Activated naive CD4-positive, alpha-beta T cell treated with anti-CD3 and anti-CD28 coated beads for 36 hours (primary cell): ENCODE measurements at regions not wholly inside any gene's neighbourhood (a gene's known extent, or its start where the extent isn't known, plus 50 kb on each side); places are given as distances from the start of the nearest gene placed in this dataset.

Experiments used
- CTCF ChIA-PET: fragments of 350-600 bp; sonication (Branson Sonifier 250); formaldehyde crosslinking; loops from one replicate; lab custom pipeline; 2021; ENCODE audit warnings: antibody characterized with exemption; lab: Charles Lee
- DNase-seq: peaks from one replicate; pipeline ENCODE4 v3.0.0-alpha.2; 2020
- H3K27ac Mint-ChIP-seq: one replicate; pipeline ENCODE4 v1.8.0; 2021; ENCODE audit warnings: mild to moderate bottlenecking, mixed read lengths
- H3K27me3 Mint-ChIP-seq: one replicate; pipeline ENCODE4 v1.8.0; 2021; ENCODE audit warnings: low read depth, mixed read lengths
- H3K36me3 Mint-ChIP-seq: one replicate; pipeline ENCODE4 v1.8.0; 2021; ENCODE audit warnings: low read depth, mixed read lengths
- H3K4me1 Mint-ChIP-seq: one replicate; pipeline ENCODE4 v1.8.0; 2021; ENCODE audit warnings: low read depth, mixed read lengths
- H3K4me3 Mint-ChIP-seq: one replicate; pipeline ENCODE4 v1.8.0; 2021; ENCODE audit warnings: mild to moderate bottlenecking, moderate library complexity, mixed read lengths
- H3K9me3 Mint-ChIP-seq: one replicate; pipeline ENCODE4 v1.8.0; 2021; ENCODE audit warnings: mixed read lengths
- intact Hi-C: fragments of 100-400 bp; cut with micrococcal nuclease; formaldehyde crosslinking; loops from one replicate; pipeline ENCODE4 v1.15.1; 2023

DNA sequence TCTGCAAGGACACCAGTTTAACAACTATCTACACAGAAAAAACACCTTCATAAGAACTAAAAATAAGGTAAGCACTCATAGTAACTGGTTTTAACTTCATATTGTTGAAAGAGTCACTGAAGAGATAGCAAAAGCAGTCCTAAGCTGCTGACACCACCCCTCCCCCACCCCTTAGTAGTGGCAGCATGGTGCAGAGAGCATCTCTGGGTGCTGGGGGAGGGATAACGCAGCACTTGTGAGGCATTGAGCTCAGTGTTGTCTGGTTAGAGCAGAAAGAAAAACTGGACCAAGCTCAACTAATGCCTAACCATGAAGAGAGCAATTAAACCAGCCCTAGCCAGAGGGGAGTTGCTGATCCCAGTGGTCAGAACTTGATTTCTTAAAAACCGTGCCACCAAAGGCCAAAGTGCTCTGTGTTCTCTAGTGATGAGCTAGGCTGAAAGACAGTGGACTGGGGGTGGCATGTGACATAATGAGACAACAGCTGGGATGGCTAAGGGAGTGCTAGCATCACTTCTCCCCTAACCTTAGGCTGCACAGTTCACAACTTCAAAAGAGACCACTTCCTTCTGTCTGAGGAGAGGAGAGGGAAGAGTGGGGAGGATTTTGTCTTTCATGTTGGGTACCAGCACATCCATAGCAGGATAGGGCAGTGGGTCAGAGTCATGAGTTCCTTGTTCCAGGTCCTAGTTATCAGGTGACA, 669.3 kb downstream of the PDHA2 start:
- intact Hi-C loops, result no loop called here
- DNase-seq, result no peak
- Mint-ChIP-seq H3K27me3 (no peaks in the 10 kb centered on the region), H3K4me1 (no peaks in the 10 kb centered on the region), H3K4me3 (no peak overlapping the region), H3K27ac (no peak overlapping the region), H3K36me3 (no peaks in the 10 kb centered on the region), H3K9me3 (peaks cover 2% of the 10 kb centered on the region)
- CTCF ChIA-PET, result interaction anchor here (0.6 kb wide), 1 partner anchor 464 kb away, joined by 3 read pairs; no protein-coding TSS in a partner anchor

- Mint-ChIP-seq H3K27ac (no peak overlapping the region), H3K27me3 (no peaks in the 10 kb centered on the region), H3K36me3 (no peaks in the 10 kb centered on the region), H3K9me3 (peaks cover 4% of the 10 kb centered on the region), H3K4me1 (no peaks in the 10 kb centered on the region), H3K4me3 (no peak overlapping the region)
- DNase-seq, result no peak
- intact Hi-C loops, result no loop called here
- CTCF ChIA-PET, result no interaction called here
These were observed 679.4 kb downstream of the PDHA2 start for GRCh38 chr4:96519291-96519690.

DNA sequence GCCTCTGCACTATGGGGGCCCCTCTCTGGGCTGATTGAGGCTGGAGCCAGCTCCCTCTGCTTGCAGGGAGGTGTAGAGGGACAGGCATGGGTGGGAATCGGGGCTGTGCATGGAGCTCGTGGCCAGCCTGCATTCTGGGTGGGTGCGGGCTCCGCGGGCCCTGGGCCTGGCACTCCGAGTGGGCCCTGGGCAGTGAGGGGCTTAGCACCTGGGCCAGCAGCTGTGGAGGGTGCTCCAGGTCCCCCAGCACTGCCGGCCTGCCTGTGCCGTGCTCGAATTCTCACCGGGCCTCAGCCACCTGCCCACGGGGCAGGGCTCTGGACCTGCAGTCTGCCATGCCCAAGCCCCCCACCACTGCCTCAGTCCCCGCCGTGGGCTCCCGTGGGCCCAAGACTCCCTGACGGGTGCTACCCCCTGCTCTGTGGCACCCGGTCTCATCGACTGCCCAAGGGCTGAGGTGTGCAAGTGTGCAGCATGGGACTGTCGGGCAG, 681.2 kb downstream of the PDHA2 start:
- no peaks in the 10 kb centered on the region for H3K27me3 Mint-ChIP-seq
- no peaks in the 10 kb centered on the region for H3K36me3 Mint-ChIP-seq
- CTCF ChIA-PET, result no interaction called here
- H3K4me3 Mint-ChIP-seq, result no peak overlapping the region
- intact Hi-C loops, result no loop called here
- no peaks in the 10 kb centered on the region for H3K4me1 Mint-ChIP-seq
- DNase-seq, result no peak
- no peak overlapping the region for H3K27ac Mint-ChIP-seq
- H3K9me3 Mint-ChIP-seq, result peaks cover 3% of the 10 kb centered on the region

DNA sequence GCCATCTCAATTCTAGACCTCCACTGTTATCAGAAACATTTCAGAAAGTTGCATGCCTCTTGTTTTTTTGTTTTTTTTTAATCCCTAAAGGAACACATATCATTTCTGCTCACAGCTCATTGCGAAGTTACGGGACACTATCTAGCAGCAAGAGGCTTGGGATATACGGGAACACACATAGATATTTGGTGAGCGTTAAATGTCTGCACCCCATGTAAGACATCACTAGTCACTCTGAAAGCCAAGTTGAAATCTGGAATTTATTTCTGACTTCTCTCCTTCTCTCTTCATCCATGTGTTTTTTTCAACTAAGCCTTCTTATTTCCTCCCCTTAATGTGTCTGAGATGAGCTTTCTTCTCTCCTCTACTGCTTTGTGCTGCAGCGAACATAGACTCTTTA, 683.7 kb downstream of the PDHA2 start:
- DNase-seq, result no peak
- no peaks in the 10 kb centered on the region for H3K4me1 Mint-ChIP-seq
- intact Hi-C loops, result no loop called here

GRCh38 chr4:96524311-96524875, 684.5 kb downstream of the PDHA2 start:
- H3K4me1 Mint-ChIP-seq, result no peaks in the 10 kb centered on the region
- no peak for DNase-seq
- H3K36me3 Mint-ChIP-seq, result no peaks in the 10 kb centered on the region
- no peak overlapping the region for H3K4me3 Mint-ChIP-seq
- peaks cover 3% of the 10 kb centered on the region for H3K9me3 Mint-ChIP-seq
- no peak overlapping the region for H3K27ac Mint-ChIP-seq
- intact Hi-C loops, result no loop called here
- CTCF ChIA-PET, result no interaction called here
- H3K27me3 Mint-ChIP-seq, result no peaks in the 10 kb centered on the region

More for the DNA sequence above, 683.7 kb downstream of the PDHA2 start:
- Mint-ChIP-seq H3K27ac (no peak overlapping the region), H3K36me3 (no peaks in the 10 kb centered on the region), H3K9me3 (peaks cover 3% of the 10 kb centered on the region), H3K4me3 (no peak overlapping the region), H3K27me3 (no peaks in the 10 kb centered on the region)
- CTCF ChIA-PET, result no interaction called here

DNA sequence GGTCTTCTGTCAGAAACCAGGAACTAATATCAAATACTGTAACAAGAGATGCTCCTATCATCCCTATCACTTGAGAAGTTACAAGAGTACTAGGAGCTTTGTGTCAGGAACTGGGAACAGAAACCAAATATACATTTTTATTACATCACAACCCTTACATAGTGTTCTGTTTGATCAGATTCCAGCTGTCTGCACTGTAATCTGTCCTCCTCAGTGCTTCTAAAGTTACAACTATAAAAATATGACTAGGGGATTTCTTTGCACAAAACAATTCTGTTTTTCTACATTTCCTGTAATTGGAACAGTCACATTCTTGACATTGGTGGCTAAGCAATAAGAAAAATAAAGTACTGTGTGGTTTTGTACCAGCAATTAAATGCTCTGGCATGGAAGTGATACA, 686.0 kb downstream of the PDHA2 start:
- CTCF ChIA-PET, result no interaction called here
- Mint-ChIP-seq H3K27me3 (no peaks in the 10 kb centered on the region), H3K4me3 (no peak overlapping the region), H3K9me3 (peaks cover 3% of the 10 kb centered on the region), H3K36me3 (no peaks in the 10 kb centered on the region), H3K27ac (no peak overlapping the region), H3K4me1 (no peaks in the 10 kb centered on the region)
- DNase-seq, result no peak
- intact Hi-C loops, result no loop called here

DNA sequence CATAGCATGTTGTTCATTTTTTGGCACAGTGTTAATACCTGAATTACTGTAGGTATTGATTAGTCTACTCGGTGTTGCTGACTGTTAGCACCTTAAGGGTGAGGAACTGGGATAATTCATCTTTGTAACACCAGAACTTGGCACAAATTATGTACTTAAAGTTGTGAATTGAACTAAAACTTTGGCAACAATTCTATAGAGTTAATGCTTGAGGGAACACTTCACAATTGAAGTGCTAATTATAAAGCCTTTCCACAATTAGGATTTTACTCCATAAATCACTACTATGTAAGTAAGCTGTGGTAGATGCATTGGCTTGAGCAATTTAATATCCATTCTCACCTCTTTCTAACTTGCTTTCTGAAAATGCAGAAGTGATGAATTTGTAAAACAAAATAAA, 686.7 kb downstream of the PDHA2 start:
- no peak overlapping the region for H3K4me3 Mint-ChIP-seq
- no peak overlapping the region for H3K27ac Mint-ChIP-seq
- H3K27me3 Mint-ChIP-seq, result no peaks in the 10 kb centered on the region
- no peaks in the 10 kb centered on the region for H3K4me1 Mint-ChIP-seq
- H3K9me3 Mint-ChIP-seq, result peaks cover 3% of the 10 kb centered on the region
- DNase-seq, result no peak
- H3K36me3 Mint-ChIP-seq, result no peaks in the 10 kb centered on the region
- CTCF ChIA-PET, result no interaction called here
- intact Hi-C loops, result no loop called here

DNA sequence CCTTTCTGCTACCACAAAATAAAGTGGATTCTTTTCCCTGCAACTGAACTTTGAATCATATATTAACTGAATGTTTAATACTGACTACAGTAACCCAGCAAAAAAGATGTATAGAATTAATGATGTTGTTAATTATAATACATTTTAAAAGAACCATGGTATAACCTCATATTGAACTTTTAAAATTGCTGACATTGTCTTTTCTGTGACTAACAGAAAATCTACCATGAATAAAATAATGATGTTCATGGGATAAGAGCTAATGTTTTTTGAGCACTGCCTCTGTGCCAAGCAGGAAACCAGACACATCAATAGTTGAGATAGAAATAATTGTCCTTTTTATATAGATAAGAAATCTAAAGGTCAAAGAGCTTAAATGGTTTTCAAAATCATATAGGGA, 691.9 kb downstream of the PDHA2 start:
- no peaks in the 10 kb centered on the region for H3K36me3 Mint-ChIP-seq
- CTCF ChIA-PET, result no interaction called here
- intact Hi-C loops, result no loop called here
- H3K27ac Mint-ChIP-seq, result no peak overlapping the region
- no peak overlapping the region for H3K4me3 Mint-ChIP-seq
- H3K27me3 Mint-ChIP-seq, result no peaks in the 10 kb centered on the region
- no peak for DNase-seq
- H3K9me3 Mint-ChIP-seq, result peaks cover 4% of the 10 kb centered on the region
- H3K4me1 Mint-ChIP-seq, result no peaks in the 10 kb centered on the region

DNA sequence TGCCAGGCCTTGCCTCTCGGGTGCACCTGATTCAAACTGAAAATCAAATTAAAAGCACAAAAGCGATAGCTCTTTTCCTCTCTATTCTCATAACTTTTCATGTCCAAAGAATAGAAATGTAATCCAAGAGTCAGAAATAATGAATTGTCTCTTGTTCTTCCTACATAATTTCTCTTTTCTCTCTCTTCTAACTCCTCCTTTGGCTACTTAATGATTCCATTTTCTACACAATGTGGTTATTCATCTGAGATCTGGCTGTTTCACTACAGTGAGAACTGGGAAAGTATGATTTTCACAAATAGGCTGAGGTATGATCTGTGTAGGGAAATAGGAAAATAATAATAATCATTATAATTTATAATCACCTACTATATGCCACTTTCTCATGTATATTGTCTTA, 703.5 kb downstream of the PDHA2 start:
- intact Hi-C loops, result no loop called here
- CTCF ChIA-PET, result no interaction called here
- DNase-seq, result no peak
- Mint-ChIP-seq H3K4me1 (no peaks in the 10 kb centered on the region), H3K4me3 (no peak overlapping the region), H3K27me3 (no peaks in the 10 kb centered on the region), H3K9me3 (peaks cover 4% of the 10 kb centered on the region), H3K27ac (no peak overlapping the region), H3K36me3 (no peaks in the 10 kb centered on the region)

DNA sequence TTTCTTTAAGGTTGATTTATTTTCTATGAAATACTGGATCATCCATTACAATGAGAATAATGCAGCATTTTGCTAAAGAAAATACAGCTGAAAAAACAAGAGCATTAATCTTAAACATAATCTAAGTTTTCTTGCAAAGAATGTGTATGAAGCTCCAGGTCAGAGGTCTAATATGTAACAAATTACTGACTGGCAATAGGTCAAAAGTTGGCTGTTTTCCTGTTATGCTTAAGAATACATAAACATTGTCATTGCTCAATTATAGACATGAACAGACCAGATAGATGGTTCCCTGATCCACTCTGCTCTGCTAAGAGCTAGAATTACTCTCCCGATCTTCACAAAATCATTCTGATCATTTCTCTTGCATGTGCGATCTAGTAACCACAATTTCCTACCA, 718.6 kb downstream of the PDHA2 start:
- H3K9me3 Mint-ChIP-seq, result no peaks in the 10 kb centered on the region
- intact Hi-C loops, result no loop called here
- H3K27ac Mint-ChIP-seq, result no peak overlapping the region
- no peaks in the 10 kb centered on the region for H3K36me3 Mint-ChIP-seq
- no peak for DNase-seq
- H3K4me1 Mint-ChIP-seq, result no peaks in the 10 kb centered on the region
- H3K4me3 Mint-ChIP-seq, result no peak overlapping the region
- H3K27me3 Mint-ChIP-seq, result no peaks in the 10 kb centered on the region
- CTCF ChIA-PET, result no interaction called here

- DNase-seq, result no peak
- Mint-ChIP-seq H3K36me3 (no peaks in the 10 kb centered on the region), H3K9me3 (no peaks in the 10 kb centered on the region), H3K4me1 (no peaks in the 10 kb centered on the region), H3K4me3 (no peak overlapping the region), H3K27ac (no peak overlapping the region), H3K27me3 (no peaks in the 10 kb centered on the region)
- CTCF ChIA-PET, result no interaction called here
- intact Hi-C loops, result no loop called here
These were observed 726.9 kb downstream of the PDHA2 start for GRCh38 chr4:96566755-96567154.

- intact Hi-C loops, result no loop called here
- no peak for DNase-seq
- Mint-ChIP-seq H3K36me3 (no peaks in the 10 kb centered on the region), H3K4me3 (no peak overlapping the region), H3K27me3 (no peaks in the 10 kb centered on the region), H3K4me1 (no peaks in the 10 kb centered on the region), H3K9me3 (peaks cover 8% of the 10 kb centered on the region), H3K27ac (no peak overlapping the region)
- CTCF ChIA-PET, result no interaction called here
These were observed 745.4 kb downstream of the PDHA2 start for GRCh38 chr4:96585304-96585703.

DNA sequence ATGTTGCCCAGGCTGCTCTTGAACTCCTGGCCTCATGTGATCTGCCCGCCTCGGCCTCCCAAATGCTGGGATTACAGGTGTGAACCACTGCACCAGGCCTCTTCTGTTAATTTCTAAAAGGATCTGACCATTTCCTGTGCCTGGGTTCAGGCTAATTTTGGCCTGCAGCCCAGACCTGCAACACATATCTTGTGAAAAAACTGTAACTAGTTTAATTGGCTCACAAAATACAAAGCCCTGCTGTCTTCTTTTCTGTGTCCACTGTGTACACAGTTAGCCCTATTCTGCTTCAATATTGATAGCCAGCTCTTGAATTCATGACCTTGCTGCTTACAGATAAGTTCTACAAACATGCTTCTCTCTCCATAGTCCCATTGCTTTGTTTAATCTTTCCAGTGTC, 753.5 kb downstream of the PDHA2 start:
- Mint-ChIP-seq H3K9me3 (peaks cover 5% of the 10 kb centered on the region), H3K4me3 (no peak overlapping the region), H3K27me3 (no peaks in the 10 kb centered on the region), H3K27ac (no peak overlapping the region), H3K36me3 (no peaks in the 10 kb centered on the region), H3K4me1 (no peaks in the 10 kb centered on the region)
- no peak for DNase-seq
- intact Hi-C loops, result no loop called here
- CTCF ChIA-PET, result no interaction called here
